Natural killer cell (primary cell): ENCODE measurements at regions not wholly inside any gene's neighbourhood (a gene's known extent, or its start where the extent isn't known, plus 50 kb on each side); places are given as distances from the start of the nearest gene placed in this dataset.

Experiments
- ATAC-seq, 3 donors: fragments of 150-1000 bp in 2 of 3; fragments of 200-7000 bp in 1 of 3; cut with Tn5 transposase; 1 replicate in 1 of 3; 2 replicates in 2 of 3; pipeline ENCODE4 v1.10.0; 2021; ENCODE audit warnings: mild to moderate bottlenecking in 2 of 3, moderate library complexity in 2 of 3
- DNase-seq, 2 donors: peaks; one replicate each; pipeline versions ENCODE4 v3.0.0 to v3.0.0-alpha.2; 2013 to 2021; ENCODE audit warnings: mixed read lengths in 1 of 2
- H3K27ac ChIP-seq: one replicate; pipeline ENCODE4 v1.5.1; 2013; ENCODE audit warnings: mild to moderate bottlenecking, low read length
- H3K27me3 ChIP-seq: one replicate; pipeline ENCODE4 v1.6.1; 2013; ENCODE audit warnings: low read length; ENCODE audit not compliant: control insufficient read depth, insufficient read depth
- H3K36me3 ChIP-seq: one replicate; pipeline ENCODE4 v1.6.1; 2013; ENCODE audit warnings: low read length; ENCODE audit not compliant: control insufficient read depth, insufficient read depth
- H3K4me1 ChIP-seq: one replicate; pipeline ENCODE4 v1.6.1; 2013; ENCODE audit warnings: low read length; ENCODE audit not compliant: control insufficient read depth, insufficient read depth
- H3K4me3 ChIP-seq: one replicate; pipeline ENCODE4 v1.5.1; 2013; ENCODE audit warnings: low read length
- H3K9me3 ChIP-seq: one replicate; pipeline ENCODE4 v1.6.1; 2013; ENCODE audit warnings: low read length; ENCODE audit not compliant: control insufficient read depth, insufficient read depth
- H3K27ac Mint-ChIP-seq, 2 donors: one replicate each; pipeline ENCODE4 v1.8.0; 2022; ENCODE audit warnings: mild to moderate bottlenecking in 2 of 2, mixed read lengths in 2 of 2, moderate library complexity in 1 of 2
- H3K27me3 Mint-ChIP-seq, 2 donors: one replicate each; pipeline ENCODE4 v1.8.0; 2022; ENCODE audit warnings: low read depth in 2 of 2, mixed read lengths in 2 of 2
- H3K36me3 Mint-ChIP-seq: one replicate; pipeline ENCODE4 v1.8.0; 2022; ENCODE audit warnings: mixed read lengths
- H3K4me1 Mint-ChIP-seq, 2 donors: one replicate each; pipeline ENCODE4 v1.8.0; 2022; ENCODE audit warnings: mixed read lengths in 2 of 2
- H3K4me3 Mint-ChIP-seq: one replicate; pipeline ENCODE4 v1.8.0; 2022; ENCODE audit warnings: mild to moderate bottlenecking, moderate library complexity, mixed read lengths
- H3K9me3 Mint-ChIP-seq, 2 donors: one replicate each; pipeline ENCODE4 v1.8.0; 2022; ENCODE audit warnings: mixed read lengths in 2 of 2
- WGBS: methylation state at CpG from one replicate; pipeline ENCODE4 v1.1.7; 2013; ENCODE audit warnings: missing lambda C conversion rate; ENCODE audit not compliant: insufficient coverage; 5-methylcytosine and 5-hydroxymethylcytosine counted together
- intact Hi-C: fragments of 100-400 bp; cut with micrococcal nuclease; formaldehyde crosslinking; loops from one replicate; pipeline ENCODE4 v1.14.2; 2022
- TF ChIP-seq, protein P1 (sequence below): fragments of 200-600 bp; IDR thresholded peaks from one replicate; pipeline ENCODE4 v1.8.0; 2022; ENCODE audit warnings: antibody characterized with exemption

DNA sequence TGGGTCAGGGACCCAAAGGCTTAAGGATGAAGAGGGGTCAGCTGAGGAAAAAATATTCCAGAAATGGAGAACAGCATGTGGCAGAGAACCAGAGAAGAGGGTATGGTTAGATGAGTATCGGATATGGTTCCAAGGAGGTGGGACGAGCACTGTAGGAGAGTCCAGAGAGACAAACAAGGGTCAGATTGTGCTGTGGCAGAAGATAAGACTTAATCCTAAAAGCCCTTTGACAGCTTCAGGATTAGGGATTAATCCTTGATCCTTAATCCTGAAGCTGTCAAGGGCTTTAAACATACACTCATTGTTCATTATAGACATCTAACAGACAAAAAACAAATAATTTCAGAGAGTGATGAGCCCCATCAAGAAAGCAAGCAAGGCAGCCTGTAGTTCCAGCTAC, 124.0 kb downstream of the SPTSSA start:
- Mint-ChIP-seq H3K4me3 (no peak overlapping the region), H3K36me3 (no peaks in the 10 kb centered on the region), H3K4me1 (peaks cover 0 to 5% of the 10 kb centered on the region in 2 donors), H3K9me3 (no peaks in the 10 kb centered on the region), H3K27ac (no peak overlapping the region), H3K27me3 (no peaks in the 10 kb centered on the region)
- 93% methylated on average over 2 of the region's 2 CpGs for WGBS
- Histone ChIP-seq H3K9me3 (no peaks in the 10 kb centered on the region), H3K27ac (no peak overlapping the region), H3K4me1 (no peaks in the 10 kb centered on the region), H3K4me3 (no peak overlapping the region), H3K36me3 (no peaks in the 10 kb centered on the region), H3K27me3 (no peaks in the 10 kb centered on the region)
- TF ChIP-seq, protein P1, sequence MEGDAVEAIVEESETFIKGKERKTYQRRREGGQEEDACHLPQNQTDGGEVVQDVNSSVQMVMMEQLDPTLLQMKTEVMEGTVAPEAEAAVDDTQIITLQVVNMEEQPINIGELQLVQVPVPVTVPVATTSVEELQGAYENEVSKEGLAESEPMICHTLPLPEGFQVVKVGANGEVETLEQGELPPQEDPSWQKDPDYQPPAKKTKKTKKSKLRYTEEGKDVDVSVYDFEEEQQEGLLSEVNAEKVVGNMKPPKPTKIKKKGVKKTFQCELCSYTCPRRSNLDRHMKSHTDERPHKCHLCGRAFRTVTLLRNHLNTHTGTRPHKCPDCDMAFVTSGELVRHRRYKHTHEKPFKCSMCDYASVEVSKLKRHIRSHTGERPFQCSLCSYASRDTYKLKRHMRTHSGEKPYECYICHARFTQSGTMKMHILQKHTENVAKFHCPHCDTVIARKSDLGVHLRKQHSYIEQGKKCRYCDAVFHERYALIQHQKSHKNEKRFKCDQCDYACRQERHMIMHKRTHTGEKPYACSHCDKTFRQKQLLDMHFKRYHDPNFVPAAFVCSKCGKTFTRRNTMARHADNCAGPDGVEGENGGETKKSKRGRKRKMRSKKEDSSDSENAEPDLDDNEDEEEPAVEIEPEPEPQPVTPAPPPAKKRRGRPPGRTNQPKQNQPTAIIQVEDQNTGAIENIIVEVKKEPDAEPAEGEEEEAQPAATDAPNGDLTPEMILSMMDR, result no peak
- intact Hi-C loops, result no loop called here
- no peak for DNase-seq
- no peak for ATAC-seq

DNA sequence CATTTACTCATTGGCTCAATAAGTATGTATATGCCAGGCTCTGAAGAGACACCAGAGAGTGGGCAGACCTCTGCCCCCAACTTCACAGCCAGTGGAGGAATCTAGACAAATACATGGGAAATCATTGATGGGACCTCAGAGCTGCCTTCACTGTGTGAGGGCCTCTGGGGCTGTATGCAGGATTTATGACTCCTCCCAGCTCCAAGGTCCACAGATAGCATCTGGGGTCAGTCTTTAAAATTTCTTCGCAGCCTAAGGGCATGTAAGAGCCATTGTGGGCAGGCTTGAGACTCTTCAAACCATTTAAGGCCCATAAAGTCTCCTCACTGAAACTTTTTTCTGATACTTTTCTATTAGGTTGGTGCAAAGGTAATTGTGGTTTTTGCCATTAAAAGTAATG, 125.5 kb downstream of the SPTSSA start:
- H3K27me3 ChIP-seq, result no peaks in the 10 kb centered on the region
- intact Hi-C loops, result no loop called here
- ATAC-seq, result no peak
- no peaks in the 10 kb centered on the region for H3K36me3 Mint-ChIP-seq
- H3K27ac ChIP-seq, result no peak overlapping the region
- no peaks in the 10 kb centered on the region for H3K36me3 ChIP-seq
- DNase-seq, result no peak
- H3K4me1 Mint-ChIP-seq, result peaks cover 4 to 12% of the 10 kb centered on the region in 2 donors
- TF ChIP-seq, protein P1, result no peak
- no peaks in the 10 kb centered on the region for H3K9me3 ChIP-seq
- H3K4me1 ChIP-seq, result no peaks in the 10 kb centered on the region
- H3K27ac Mint-ChIP-seq, result no peak overlapping the region
- no peaks in the 10 kb centered on the region for H3K9me3 Mint-ChIP-seq
- H3K4me3 ChIP-seq, result no peak overlapping the region
- WGBS, result 89% methylated on average over 1 of the region's 1 CpG
- no peak overlapping the region for H3K4me3 Mint-ChIP-seq
- H3K27me3 Mint-ChIP-seq, result no peaks in the 10 kb centered on the region

DNA sequence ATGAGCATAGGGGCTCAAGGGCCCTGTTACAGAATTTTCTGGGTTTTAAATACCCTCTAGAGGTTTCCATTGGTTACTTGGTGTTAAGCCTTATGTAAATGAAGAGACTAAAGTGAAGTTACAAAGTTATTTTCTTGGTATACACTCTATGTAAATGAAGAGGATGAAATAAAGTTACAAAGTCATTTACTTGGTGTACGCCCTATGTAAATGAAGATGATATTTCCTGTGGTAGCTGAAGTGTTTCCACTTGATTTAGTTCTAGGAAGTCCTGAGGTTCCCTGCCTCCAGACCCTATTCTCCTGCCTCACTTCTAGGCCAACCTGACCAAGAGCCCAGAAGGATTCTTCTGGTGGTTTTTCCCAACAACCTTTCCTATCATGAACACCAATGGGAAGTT, 126.1 kb downstream of the SPTSSA start:
- no peaks in the 10 kb centered on the region for H3K36me3 Mint-ChIP-seq
- H3K27me3 Mint-ChIP-seq, result no peaks in the 10 kb centered on the region
- peaks cover 8 to 16% of the 10 kb centered on the region in 2 donors for H3K4me1 Mint-ChIP-seq
- H3K9me3 ChIP-seq, result no peaks in the 10 kb centered on the region
- intact Hi-C loops, result no loop called here
- no peaks in the 10 kb centered on the region for H3K36me3 ChIP-seq
- H3K4me1 ChIP-seq, result no peaks in the 10 kb centered on the region
- H3K9me3 Mint-ChIP-seq, result no peaks in the 10 kb centered on the region
- no peaks in the 10 kb centered on the region for H3K27me3 ChIP-seq
- no peak overlapping the region for H3K27ac Mint-ChIP-seq
- no peak overlapping the region for H3K4me3 ChIP-seq
- ATAC-seq (no peak), DNase-seq (no peak)
- TF ChIP-seq, protein P1, result no peak
- WGBS, result 64% methylated on average over 1 of the region's 1 CpG
- H3K4me3 Mint-ChIP-seq, result no peak overlapping the region
- H3K27ac ChIP-seq, result no peak overlapping the region

DNA sequence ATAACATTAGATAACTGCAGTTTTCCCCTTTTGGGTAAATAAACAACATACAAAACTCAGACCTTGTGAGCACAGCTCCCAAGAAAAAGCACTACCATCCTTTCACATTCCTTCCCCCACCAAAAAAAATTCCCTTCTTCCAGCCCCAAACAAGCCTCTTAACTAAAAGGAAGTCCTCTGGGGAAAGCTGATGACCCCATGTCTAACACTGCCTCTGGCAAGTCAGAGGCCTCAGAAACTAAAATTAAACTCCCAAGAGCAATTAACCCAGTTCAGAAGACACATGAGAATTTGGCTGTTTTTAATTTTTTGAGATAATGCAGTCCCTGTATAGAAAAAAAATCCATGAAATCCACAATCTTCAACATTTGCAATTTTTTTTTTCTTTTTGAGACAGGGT, 127.7 kb downstream of the SPTSSA start:
- H3K36me3 Mint-ChIP-seq, result no peaks in the 10 kb centered on the region
- DNase-seq (no peak), ATAC-seq (no peak)
- no peaks in the 10 kb centered on the region for H3K36me3 ChIP-seq
- no peak overlapping the region for H3K4me3 Mint-ChIP-seq
- H3K27me3 ChIP-seq, result no peaks in the 10 kb centered on the region
- H3K27ac Mint-ChIP-seq, result no peak overlapping the region
- H3K9me3 ChIP-seq, result no peaks in the 10 kb centered on the region
- no peak overlapping the region for H3K4me3 ChIP-seq
- intact Hi-C loops, result loop anchor here (5.0 kb wide), 1 partner anchor 388 kb away; no protein-coding TSS in a partner anchor
- TF ChIP-seq, protein P1, result no peak
- H3K4me1 Mint-ChIP-seq, result peaks cover 8 to 16% of the 10 kb centered on the region in 2 donors
- no peaks in the 10 kb centered on the region for H3K9me3 Mint-ChIP-seq
- H3K4me1 ChIP-seq, result no peaks in the 10 kb centered on the region
- H3K27ac ChIP-seq, result no peak overlapping the region
- no peaks in the 10 kb centered on the region for H3K27me3 Mint-ChIP-seq
